Renal cortical epithelial cell (primary cell): ENCODE measurements at regions not wholly inside any gene's neighbourhood (a gene's known extent, or its start where the extent isn't known, plus 50 kb on each side); places are given as distances from the start of the nearest gene placed in this dataset.
A peak's percentile ranks its signal among the peaks of the same experiment; 100 is the strongest.

Experiments
- DNase-seq: peaks from one replicate; pipeline ENCODE4 v3.0.0-alpha.2; 2011; ENCODE audit warnings: low read depth

- DNase-seq, result no peak
Measured at GRCh38 chrX:145178268-145178667, 69.0 kb upstream of the SPANXN1 start.

- DNase-seq, result peak; percentile 0
Measured at GRCh38 chrX:145190801-145191389, 56.4 kb upstream of the SPANXN1 start.
